ENCODE measurements at regions not wholly inside any gene's neighbourhood (a gene's known extent, or its start where the extent isn't known, plus 50 kb on each side); places are given as distances from the start of the nearest gene placed in this dataset.

GRCh38 chr5:165914456-165914855 lies 2377.0 kb upstream of the WWC1 start:
- in situ Hi-C loops (cut with MboI; ENCODE audit: low sequenced_read_pairs) = no loop called here

GRCh38 chr5:165919196-165919595 lies 2372.2 kb upstream of the WWC1 start:
- in situ Hi-C loops (cut with MboI; ENCODE audit: low sequenced_read_pairs) = no loop called here

- in situ Hi-C loops (cut with MboI; ENCODE audit: low sequenced_read_pairs) = no loop called here
Observed at GRCh38 chr5:165920655-165921054, 2370.8 kb upstream of the WWC1 start.

- in situ Hi-C loops (cut with MboI; ENCODE audit: low sequenced_read_pairs) = no loop called here
Observed at GRCh38 chr5:165928971-165929370, 2362.5 kb upstream of the WWC1 start.

- in situ Hi-C loops (cut with MboI; ENCODE audit: low sequenced_read_pairs) = no loop called here
Observed at GRCh38 chr5:165940541-165940940, 2350.9 kb upstream of the WWC1 start.

- in situ Hi-C loops (cut with MboI; ENCODE audit: low sequenced_read_pairs) = no loop called here
Observed at GRCh38 chr5:165956854-165957253, 2334.6 kb upstream of the WWC1 start.

GRCh38 chr5:165981671-165982070 lies 2309.8 kb upstream of the WWC1 start:
- in situ Hi-C loops (cut with MboI; ENCODE audit: low sequenced_read_pairs) = no loop called here

- in situ Hi-C loops (cut with MboI; ENCODE audit: low sequenced_read_pairs) = no loop called here
Observed at GRCh38 chr5:165996201-165996875, 2295.1 kb upstream of the WWC1 start.

- in situ Hi-C loops (cut with MboI; ENCODE audit: low sequenced_read_pairs) = no loop called here
Observed at GRCh38 chr5:165999693-166000320, 2291.6 kb upstream of the WWC1 start.

- in situ Hi-C loops (cut with MboI; ENCODE audit: low sequenced_read_pairs) = no loop called here
Observed at GRCh38 chr5:166004006-166004405, 2287.4 kb upstream of the WWC1 start.

GRCh38 chr5:166013415-166013814 lies 2278.0 kb upstream of the WWC1 start:
- in situ Hi-C loops (cut with MboI; ENCODE audit: low sequenced_read_pairs) = no loop called here

GRCh38 chr5:166014256-166014655 lies 2277.2 kb upstream of the WWC1 start:
- in situ Hi-C loops (cut with MboI; ENCODE audit: low sequenced_read_pairs) = no loop called here

GRCh38 chr5:166018716-166019115 lies 2272.7 kb upstream of the WWC1 start:
- in situ Hi-C loops (cut with MboI; ENCODE audit: low sequenced_read_pairs) = no loop called here

GRCh38 chr5:166022065-166022464 lies 2269.4 kb upstream of the WWC1 start:
- in situ Hi-C loops (cut with MboI; ENCODE audit: low sequenced_read_pairs) = no loop called here

GRCh38 chr5:166024970-166025369 lies 2266.5 kb upstream of the WWC1 start:
- in situ Hi-C loops (cut with MboI; ENCODE audit: low sequenced_read_pairs) = no loop called here

GRCh38 chr5:166027582-166027981 lies 2263.9 kb upstream of the WWC1 start:
- in situ Hi-C loops (cut with MboI; ENCODE audit: low sequenced_read_pairs) = no loop called here

GRCh38 chr5:166031926-166032325 lies 2259.5 kb upstream of the WWC1 start:
- in situ Hi-C loops (cut with MboI; ENCODE audit: low sequenced_read_pairs) = no loop called here

- in situ Hi-C loops (cut with MboI; ENCODE audit: low sequenced_read_pairs) = no loop called here
Observed at GRCh38 chr5:166032601-166033000, 2258.8 kb upstream of the WWC1 start.

GRCh38 chr5:166045961-166046360 lies 2245.5 kb upstream of the WWC1 start:
- in situ Hi-C loops (cut with MboI; ENCODE audit: low sequenced_read_pairs) = no loop called here

- in situ Hi-C loops (cut with MboI; ENCODE audit: low sequenced_read_pairs) = no loop called here
Observed at GRCh38 chr5:166046956-166047355, 2244.5 kb upstream of the WWC1 start.

GRCh38 chr5:166050531-166050930 lies 2240.9 kb upstream of the WWC1 start:
- in situ Hi-C loops (cut with MboI; ENCODE audit: low sequenced_read_pairs) = no loop called here

GRCh38 chr5:166058660-166059059 lies 2232.8 kb upstream of the WWC1 start:
- in situ Hi-C loops (cut with MboI; ENCODE audit: low sequenced_read_pairs) = no loop called here

- in situ Hi-C loops (cut with MboI; ENCODE audit: low sequenced_read_pairs) = no loop called here
Observed at GRCh38 chr5:166062094-166062493, 2229.4 kb upstream of the WWC1 start.
